ENCODE measurements at regions not wholly inside any gene's neighbourhood (a gene's known extent, or its start where the extent isn't known, plus 50 kb on each side); places are given as distances from the start of the nearest gene placed in this dataset.

DNA sequence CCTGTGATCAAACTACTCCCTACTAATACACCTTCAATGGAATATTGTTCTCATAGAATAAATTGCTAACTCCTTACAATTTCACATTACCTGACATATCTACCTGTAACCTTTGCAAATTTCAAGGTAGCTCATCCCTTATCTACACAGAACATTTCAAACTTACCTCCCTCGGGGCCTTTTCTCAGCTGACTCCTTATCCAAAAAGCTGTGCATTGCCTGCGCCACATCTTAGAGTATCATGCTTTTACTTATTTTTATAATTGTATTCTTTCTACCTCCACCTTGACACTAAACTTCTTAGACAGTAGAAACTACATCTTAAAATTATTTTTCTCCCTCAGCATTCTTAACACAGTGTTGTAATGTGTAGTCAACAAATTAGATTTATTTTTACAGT, 198.5 kb downstream of the FBXO8 start:
- Histone ChIP-seq H3K4me1 (no peaks in the 10 kb centered on the region), H3K36me3 (ENCODE audit: insufficient read depth in 1 of 2, low read depth in 1 of 2) (no peaks in the 10 kb centered on the region), H3K9me3 (no peaks in the 10 kb centered on the region), H3K27me3 (ENCODE audit: insufficient read depth in 3 of 3, low read length in 2 of 3) (no peaks in the 10 kb centered on the region), H3K4me3 (no peak overlapping the region), H3K27ac (no peak overlapping the region)
- intact Hi-C loops (cut with DNase I), result no loop called here
- DNase-seq (no peak), ATAC-seq (no peak)
- TF ChIP-seq, protein P1, sequence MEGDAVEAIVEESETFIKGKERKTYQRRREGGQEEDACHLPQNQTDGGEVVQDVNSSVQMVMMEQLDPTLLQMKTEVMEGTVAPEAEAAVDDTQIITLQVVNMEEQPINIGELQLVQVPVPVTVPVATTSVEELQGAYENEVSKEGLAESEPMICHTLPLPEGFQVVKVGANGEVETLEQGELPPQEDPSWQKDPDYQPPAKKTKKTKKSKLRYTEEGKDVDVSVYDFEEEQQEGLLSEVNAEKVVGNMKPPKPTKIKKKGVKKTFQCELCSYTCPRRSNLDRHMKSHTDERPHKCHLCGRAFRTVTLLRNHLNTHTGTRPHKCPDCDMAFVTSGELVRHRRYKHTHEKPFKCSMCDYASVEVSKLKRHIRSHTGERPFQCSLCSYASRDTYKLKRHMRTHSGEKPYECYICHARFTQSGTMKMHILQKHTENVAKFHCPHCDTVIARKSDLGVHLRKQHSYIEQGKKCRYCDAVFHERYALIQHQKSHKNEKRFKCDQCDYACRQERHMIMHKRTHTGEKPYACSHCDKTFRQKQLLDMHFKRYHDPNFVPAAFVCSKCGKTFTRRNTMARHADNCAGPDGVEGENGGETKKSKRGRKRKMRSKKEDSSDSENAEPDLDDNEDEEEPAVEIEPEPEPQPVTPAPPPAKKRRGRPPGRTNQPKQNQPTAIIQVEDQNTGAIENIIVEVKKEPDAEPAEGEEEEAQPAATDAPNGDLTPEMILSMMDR (IDR thresholded peaks at IDR 0.05), result no peak
- WGBS, 3 donors, result 86 to 92% (median 90%) methylated on average over 2 of the region's 2 CpGs

DNA sequence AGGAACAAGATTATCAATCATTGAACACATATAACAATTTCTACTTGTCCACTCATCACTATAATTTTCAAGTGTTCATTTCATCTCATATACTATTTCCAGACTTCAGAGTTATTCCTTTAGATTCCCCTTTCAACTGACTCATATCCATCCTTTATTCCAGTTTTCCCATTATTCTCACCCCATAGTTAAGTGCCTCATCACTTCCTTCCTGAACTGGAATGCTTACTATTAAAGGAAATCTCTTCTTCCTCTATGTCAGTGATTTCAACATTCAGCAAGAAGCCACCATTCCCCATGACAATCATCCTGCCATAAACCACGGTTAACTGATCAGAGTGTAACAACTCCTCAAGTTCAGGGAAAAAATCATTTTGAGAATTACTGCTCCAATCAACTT, 198.9 kb downstream of the FBXO8 start:
- TF ChIP-seq, protein P1 (IDR thresholded peaks at IDR 0.05), result no peak
- WGBS, 3 donors, result 0 to 59% (median 46%) methylated on average over 1 of the region's 1 CpG
- no peak overlapping the region for H3K4me3 ChIP-seq
- DNase-seq (no peak), ATAC-seq (no peak)
- H3K36me3 ChIP-seq (ENCODE audit: insufficient read depth in 1 of 2, low read depth in 1 of 2), result no peaks in the 10 kb centered on the region
- no peaks in the 10 kb centered on the region for H3K9me3 ChIP-seq
- H3K27me3 ChIP-seq (ENCODE audit: insufficient read depth in 3 of 3, low read length in 2 of 3), result no peaks in the 10 kb centered on the region
- intact Hi-C loops (cut with DNase I), result no loop called here
- H3K4me1 ChIP-seq, result no peaks in the 10 kb centered on the region
- H3K27ac ChIP-seq, result no peak overlapping the region

DNA sequence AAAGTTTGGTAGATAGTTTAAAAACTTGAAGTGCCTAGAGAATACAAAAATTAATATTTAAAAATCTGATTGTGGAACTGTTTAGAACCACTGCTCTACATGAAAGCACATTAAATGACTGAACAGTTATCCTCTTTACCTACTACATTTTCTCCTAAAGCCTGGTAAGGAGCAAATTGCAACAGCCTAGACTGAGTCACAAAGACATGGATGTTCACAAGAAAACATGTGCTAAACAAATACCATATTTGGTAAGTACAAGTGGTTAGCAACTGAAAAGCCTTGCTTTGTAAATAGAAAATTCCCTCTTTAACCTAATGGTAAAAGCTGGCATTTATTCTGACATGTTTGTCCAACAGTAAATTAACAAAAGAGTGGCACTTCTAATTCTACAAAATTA, 203.1 kb downstream of the FBXO8 start:
- H3K27me3 ChIP-seq (ENCODE audit: insufficient read depth in 3 of 3, low read length in 2 of 3), result no peaks in the 10 kb centered on the region
- H3K27ac ChIP-seq, result no peak overlapping the region
- ATAC-seq (no peak), DNase-seq (no peak)
- no peaks in the 10 kb centered on the region for H3K4me1 ChIP-seq
- intact Hi-C loops (cut with DNase I), result no loop called here
- no peaks in the 10 kb centered on the region for H3K36me3 ChIP-seq (ENCODE audit: insufficient read depth in 1 of 2, low read depth in 1 of 2)
- no peak overlapping the region for H3K4me3 ChIP-seq
- no peaks in the 10 kb centered on the region for H3K9me3 ChIP-seq
- TF ChIP-seq, protein P1 (IDR thresholded peaks at IDR 0.05), result no peak

DNA sequence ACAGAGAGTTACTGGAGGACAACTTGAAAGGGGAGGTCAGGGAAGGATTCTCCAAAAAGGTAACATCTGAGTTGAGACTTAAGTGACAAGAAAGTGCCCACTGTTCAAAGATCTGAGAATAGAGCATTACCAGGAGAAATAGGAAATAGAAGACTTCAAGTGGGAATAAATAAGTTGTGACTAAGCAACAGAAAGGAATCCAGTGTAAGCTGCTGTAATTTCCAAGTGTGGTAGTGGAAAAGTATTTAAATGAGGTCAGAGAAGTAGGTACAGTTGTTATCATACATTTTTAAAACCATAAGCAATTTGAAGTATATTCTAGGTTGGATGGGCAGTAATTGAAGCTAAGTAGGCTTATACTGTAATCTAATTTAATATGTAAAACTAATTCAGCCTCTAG, 211.9 kb downstream of the FBXO8 start:
- intact Hi-C loops (cut with DNase I), result no loop called here
- Histone ChIP-seq H3K27ac (no peak overlapping the region), H3K9me3 (no peaks in the 10 kb centered on the region), H3K36me3 (ENCODE audit: insufficient read depth in 1 of 2, low read depth in 1 of 2) (no peaks in the 10 kb centered on the region), H3K27me3 (ENCODE audit: insufficient read depth in 3 of 3, low read length in 2 of 3) (peaks cover 0 to 3% (median 0%) of the 10 kb centered on the region in 3 donors), H3K4me3 (no peak overlapping the region), H3K4me1 (no peaks in the 10 kb centered on the region)
- ATAC-seq, result no peak
- TF ChIP-seq, protein P1 (IDR thresholded peaks at IDR 0.05), result no peak
- DNase-seq, result no peak

DNA sequence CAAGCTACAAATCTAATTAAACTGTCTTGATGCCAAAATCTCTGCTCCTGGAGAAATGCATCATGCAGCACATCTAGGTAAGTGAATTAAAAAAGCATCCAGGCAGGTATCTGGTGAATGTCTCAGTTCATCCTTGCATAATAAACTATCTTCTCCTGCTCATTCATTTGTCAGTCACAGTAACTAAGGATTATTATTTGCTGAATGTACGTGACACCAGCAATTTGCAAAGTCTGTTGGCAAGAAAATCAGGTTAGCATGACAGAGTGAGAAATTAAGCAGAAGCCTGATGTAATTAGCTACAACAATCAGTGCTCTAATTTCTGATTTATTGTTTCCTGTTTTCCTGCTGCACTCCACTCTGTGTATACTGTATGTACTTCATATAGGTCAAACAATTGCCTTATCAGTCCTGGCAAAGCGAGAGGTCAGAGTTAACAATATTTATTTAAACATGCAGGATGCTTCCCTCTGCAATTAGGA, 213.6 kb downstream of the FBXO8 start:
- Histone ChIP-seq H3K4me1 (no peaks in the 10 kb centered on the region), H3K27ac (no peak overlapping the region), H3K36me3 (ENCODE audit: insufficient read depth in 1 of 2, low read depth in 1 of 2) (no peaks in the 10 kb centered on the region), H3K4me3 (no peak overlapping the region), H3K9me3 (no peaks in the 10 kb centered on the region), H3K27me3 (ENCODE audit: insufficient read depth in 3 of 3, low read length in 2 of 3) (peaks cover 0 to 3% (median 0%) of the 10 kb centered on the region in 3 donors)
- ATAC-seq, result no peak
- DNase-seq, result no peak
- intact Hi-C loops (cut with DNase I), result no loop called here
- WGBS, 3 donors, result 34 to 41% (median 41%) methylated on average over 2 of the region's 2 CpGs
- TF ChIP-seq, protein P1 (IDR thresholded peaks at IDR 0.05), result no peak

Measured in psoas muscle (tissue), 7 donors.